ENCODE measurements at regions not wholly inside any gene's neighbourhood (a gene's known extent, or its start where the extent isn't known, plus 50 kb on each side); places are given as distances from the start of the nearest gene placed in this dataset.

- Histone ChIP-seq H3K4me1 (ENCODE audit: control insufficient read depth, insufficient read depth, low read length, unreplicated experiment) (no peaks in the 10 kb centered on the region), H3K36me3 (ENCODE audit: insufficient read depth, low read length) (no peaks in the 10 kb centered on the region), H2AFZ (ENCODE audit: low read length, unreplicated experiment) (no peak overlapping the region), H3K79me2 (ENCODE audit: control insufficient read depth, insufficient read depth, low read length, unreplicated experiment) (no peaks in the 10 kb centered on the region), H3K4me3 (ENCODE audit: low read depth, low read length) (no peak overlapping the region), H3K27me3 (ENCODE audit: insufficient read depth, low read length) (no peaks in the 10 kb centered on the region), H3K27ac (ENCODE audit: low read depth, low read length) (no peak overlapping the region)
Measured at GRCh38 chr13:30151388-30151787, 156.0 kb downstream of the KATNAL1 start.

- H3K79me2 ChIP-seq (ENCODE audit: control insufficient read depth, insufficient read depth, low read length, unreplicated experiment), result no peaks in the 10 kb centered on the region
- H3K4me1 ChIP-seq (ENCODE audit: control insufficient read depth, insufficient read depth, low read length, unreplicated experiment), result no peaks in the 10 kb centered on the region
- no peak overlapping the region for H3K4me3 ChIP-seq (ENCODE audit: low read depth, low read length)
- H2AFZ ChIP-seq (ENCODE audit: low read length, unreplicated experiment), result no peak overlapping the region
- H3K27ac ChIP-seq (ENCODE audit: low read depth, low read length), result no peak overlapping the region
- H3K27me3 ChIP-seq (ENCODE audit: insufficient read depth, low read length), result no peaks in the 10 kb centered on the region
- H3K36me3 ChIP-seq (ENCODE audit: insufficient read depth, low read length), result no peaks in the 10 kb centered on the region
Measured at GRCh38 chr13:30149248-30149647, 158.1 kb downstream of the KATNAL1 start.

GRCh38 chr13:30148786-30149185, 158.6 kb downstream of the KATNAL1 start:
- Histone ChIP-seq H3K4me1 (ENCODE audit: control insufficient read depth, insufficient read depth, low read length, unreplicated experiment) (peaks cover 4% of the 10 kb centered on the region), H2AFZ (ENCODE audit: low read length, unreplicated experiment) (no peak overlapping the region), H3K4me3 (ENCODE audit: low read depth, low read length) (no peak overlapping the region), H3K27me3 (ENCODE audit: insufficient read depth, low read length) (no peaks in the 10 kb centered on the region), H3K79me2 (ENCODE audit: control insufficient read depth, insufficient read depth, low read length, unreplicated experiment) (no peaks in the 10 kb centered on the region), H3K36me3 (ENCODE audit: insufficient read depth, low read length) (no peaks in the 10 kb centered on the region), H3K27ac (ENCODE audit: low read depth, low read length) (no peak overlapping the region)

GRCh38 chr13:30148171-30148754, 159.1 kb downstream of the KATNAL1 start:
- H3K27me3 ChIP-seq (ENCODE audit: insufficient read depth, low read length), result no peaks in the 10 kb centered on the region
- no peak overlapping the region for H3K4me3 ChIP-seq (ENCODE audit: low read depth, low read length)
- no peaks in the 10 kb centered on the region for H3K79me2 ChIP-seq (ENCODE audit: control insufficient read depth, insufficient read depth, low read length, unreplicated experiment)
- H3K4me1 ChIP-seq (ENCODE audit: control insufficient read depth, insufficient read depth, low read length, unreplicated experiment), result peaks cover 9% of the 10 kb centered on the region
- H3K27ac ChIP-seq (ENCODE audit: low read depth, low read length), result no peak overlapping the region
- no peaks in the 10 kb centered on the region for H3K36me3 ChIP-seq (ENCODE audit: insufficient read depth, low read length)
- H2AFZ ChIP-seq (ENCODE audit: low read length, unreplicated experiment), result no peak overlapping the region

GRCh38 chr13:30147421-30147820, 159.9 kb downstream of the KATNAL1 start:
- no peak overlapping the region for H3K4me3 ChIP-seq (ENCODE audit: low read depth, low read length)
- no peaks in the 10 kb centered on the region for H3K36me3 ChIP-seq (ENCODE audit: insufficient read depth, low read length)
- H3K79me2 ChIP-seq (ENCODE audit: control insufficient read depth, insufficient read depth, low read length, unreplicated experiment), result no peaks in the 10 kb centered on the region
- no peak overlapping the region for H3K27ac ChIP-seq (ENCODE audit: low read depth, low read length)
- H3K27me3 ChIP-seq (ENCODE audit: insufficient read depth, low read length), result no peaks in the 10 kb centered on the region
- H2AFZ ChIP-seq (ENCODE audit: low read length, unreplicated experiment), result no peak overlapping the region
- H3K4me1 ChIP-seq (ENCODE audit: control insufficient read depth, insufficient read depth, low read length, unreplicated experiment), result peaks cover 17% of the 10 kb centered on the region

GRCh38 chr13:30147015-30147414, 160.3 kb downstream of the KATNAL1 start:
- no peaks in the 10 kb centered on the region for H3K36me3 ChIP-seq (ENCODE audit: insufficient read depth, low read length)
- H3K27me3 ChIP-seq (ENCODE audit: insufficient read depth, low read length), result no peaks in the 10 kb centered on the region
- peaks cover 19% of the 10 kb centered on the region for H3K4me1 ChIP-seq (ENCODE audit: control insufficient read depth, insufficient read depth, low read length, unreplicated experiment)
- H3K27ac ChIP-seq (ENCODE audit: low read depth, low read length), result no peak overlapping the region
- H3K79me2 ChIP-seq (ENCODE audit: control insufficient read depth, insufficient read depth, low read length, unreplicated experiment), result no peaks in the 10 kb centered on the region
- H2AFZ ChIP-seq (ENCODE audit: low read length, unreplicated experiment), result no peak overlapping the region
- H3K4me3 ChIP-seq (ENCODE audit: low read depth, low read length), result no peak overlapping the region

GRCh38 chr13:30145709-30146367, 161.5 kb downstream of the KATNAL1 start:
- peaks cover 24% of the 10 kb centered on the region for H3K4me1 ChIP-seq (ENCODE audit: control insufficient read depth, insufficient read depth, low read length, unreplicated experiment)
- H3K79me2 ChIP-seq (ENCODE audit: control insufficient read depth, insufficient read depth, low read length, unreplicated experiment), result no peaks in the 10 kb centered on the region
- H3K36me3 ChIP-seq (ENCODE audit: insufficient read depth, low read length), result no peaks in the 10 kb centered on the region
- no peaks in the 10 kb centered on the region for H3K27me3 ChIP-seq (ENCODE audit: insufficient read depth, low read length)
- H3K4me3 ChIP-seq (ENCODE audit: low read depth, low read length), result no peak overlapping the region
- H3K27ac ChIP-seq (ENCODE audit: low read depth, low read length), result no peak overlapping the region
- no peak overlapping the region for H2AFZ ChIP-seq (ENCODE audit: low read length, unreplicated experiment)

GRCh38 chr13:30143666-30144400, 163.5 kb downstream of the KATNAL1 start:
- Histone ChIP-seq H2AFZ (ENCODE audit: low read length, unreplicated experiment) (peak overlapping the region; percentile 89), H3K4me1 (ENCODE audit: control insufficient read depth, insufficient read depth, low read length, unreplicated experiment) (peaks cover 24% of the 10 kb centered on the region), H3K79me2 (ENCODE audit: control insufficient read depth, insufficient read depth, low read length, unreplicated experiment) (no peaks in the 10 kb centered on the region), H3K27me3 (ENCODE audit: insufficient read depth, low read length) (no peaks in the 10 kb centered on the region), H3K36me3 (ENCODE audit: insufficient read depth, low read length) (no peaks in the 10 kb centered on the region), H3K27ac (ENCODE audit: low read depth, low read length) (peak overlapping the region; percentile 79), H3K4me3 (ENCODE audit: low read depth, low read length) (peak overlapping the region; percentile 50)

GRCh38 chr13:30142486-30143211, 164.7 kb downstream of the KATNAL1 start:
- no peaks in the 10 kb centered on the region for H3K79me2 ChIP-seq (ENCODE audit: control insufficient read depth, insufficient read depth, low read length, unreplicated experiment)
- H3K36me3 ChIP-seq (ENCODE audit: insufficient read depth, low read length), result no peaks in the 10 kb centered on the region
- H3K4me3 ChIP-seq (ENCODE audit: low read depth, low read length), result peak overlapping the region; percentile 50
- peak overlapping the region; percentile 79 for H3K27ac ChIP-seq (ENCODE audit: low read depth, low read length)
- no peaks in the 10 kb centered on the region for H3K27me3 ChIP-seq (ENCODE audit: insufficient read depth, low read length)
- H2AFZ ChIP-seq (ENCODE audit: low read length, unreplicated experiment), result no peak overlapping the region
- H3K4me1 ChIP-seq (ENCODE audit: control insufficient read depth, insufficient read depth, low read length, unreplicated experiment), result peaks cover 30% of the 10 kb centered on the region

GRCh38 chr13:30141775-30142485, 165.4 kb downstream of the KATNAL1 start:
- H3K4me3 ChIP-seq (ENCODE audit: low read depth, low read length), result no peak overlapping the region
- no peaks in the 10 kb centered on the region for H3K27me3 ChIP-seq (ENCODE audit: insufficient read depth, low read length)
- H3K79me2 ChIP-seq (ENCODE audit: control insufficient read depth, insufficient read depth, low read length, unreplicated experiment), result no peaks in the 10 kb centered on the region
- no peak overlapping the region for H2AFZ ChIP-seq (ENCODE audit: low read length, unreplicated experiment)
- H3K27ac ChIP-seq (ENCODE audit: low read depth, low read length), result peak overlapping the region; percentile 79
- no peaks in the 10 kb centered on the region for H3K36me3 ChIP-seq (ENCODE audit: insufficient read depth, low read length)
- peaks cover 33% of the 10 kb centered on the region for H3K4me1 ChIP-seq (ENCODE audit: control insufficient read depth, insufficient read depth, low read length, unreplicated experiment)

Measured in ACC112 (cell line).